GM18508 (cell line): ENCODE measurements at regions not wholly inside any gene's neighbourhood (a gene's known extent, or its start where the extent isn't known, plus 50 kb on each side); places are given as distances from the start of the nearest gene placed in this dataset.

ENCODE experiments used
- ATAC-seq: cut with Tn5 transposase; IDR thresholded peaks from one replicate; pipeline ENCODE4 v1.9.1; 2021; ENCODE audit warnings: moderate number of reproducible peaks; ENCODE audit not compliant: insufficient read depth, unreplicated experiment

- ATAC-seq = no peak
Observed at GRCh38 chr3:104610730-104611652, 755.7 kb upstream of the ALCAM start.

- no peak for ATAC-seq
Observed at GRCh38 chr3:104612218-104612617, 754.5 kb upstream of the ALCAM start.

- ATAC-seq = no peak
Observed at GRCh38 chr3:104614564-104614963, 752.1 kb upstream of the ALCAM start.

- ATAC-seq = no peak
Observed at GRCh38 chr3:104628185-104628789, 738.4 kb upstream of the ALCAM start.

GRCh38 chr3:104629038-104629437 lies 737.7 kb upstream of the ALCAM start:
- ATAC-seq = no peak

- no peak for ATAC-seq
Observed at GRCh38 chr3:104631254-104631653, 735.5 kb upstream of the ALCAM start.

- no peak for ATAC-seq
Observed at GRCh38 chr3:104632521-104632920, 734.2 kb upstream of the ALCAM start.

- no peak for ATAC-seq
Observed at GRCh38 chr3:104632947-104633346, 733.8 kb upstream of the ALCAM start.

GRCh38 chr3:104635872-104636580 lies 730.7 kb upstream of the ALCAM start:
- no peak for ATAC-seq

GRCh38 chr3:104642827-104643226 lies 723.9 kb upstream of the ALCAM start:
- no peak for ATAC-seq

- no peak for ATAC-seq
Observed at GRCh38 chr3:104646196-104646595, 720.5 kb upstream of the ALCAM start.

GRCh38 chr3:104648823-104649222 lies 717.9 kb upstream of the ALCAM start:
- no peak for ATAC-seq

- no peak for ATAC-seq
Observed at GRCh38 chr3:104669083-104669482, 697.6 kb upstream of the ALCAM start.

GRCh38 chr3:104672331-104672730 lies 694.4 kb upstream of the ALCAM start:
- ATAC-seq = no peak

- ATAC-seq = no peak
Observed at GRCh38 chr3:104673981-104674380, 692.7 kb upstream of the ALCAM start.

GRCh38 chr3:104676241-104676640 lies 690.5 kb upstream of the ALCAM start:
- ATAC-seq = no peak

- ATAC-seq = no peak
Observed at GRCh38 chr3:104677932-104678331, 688.8 kb upstream of the ALCAM start.

GRCh38 chr3:104685492-104685891 lies 681.2 kb upstream of the ALCAM start:
- no peak for ATAC-seq

GRCh38 chr3:104687362-104687761 lies 679.3 kb upstream of the ALCAM start:
- no peak for ATAC-seq

- ATAC-seq = no peak
Observed at GRCh38 chr3:104696470-104696869, 670.2 kb upstream of the ALCAM start.

- no peak for ATAC-seq
Observed at GRCh38 chr3:104711406-104711805, 655.3 kb upstream of the ALCAM start.
